ENCODE measurements at regions not wholly inside any gene's neighbourhood (a gene's known extent, or its start where the extent isn't known, plus 50 kb on each side); places are given as distances from the start of the nearest gene placed in this dataset.

DNA sequence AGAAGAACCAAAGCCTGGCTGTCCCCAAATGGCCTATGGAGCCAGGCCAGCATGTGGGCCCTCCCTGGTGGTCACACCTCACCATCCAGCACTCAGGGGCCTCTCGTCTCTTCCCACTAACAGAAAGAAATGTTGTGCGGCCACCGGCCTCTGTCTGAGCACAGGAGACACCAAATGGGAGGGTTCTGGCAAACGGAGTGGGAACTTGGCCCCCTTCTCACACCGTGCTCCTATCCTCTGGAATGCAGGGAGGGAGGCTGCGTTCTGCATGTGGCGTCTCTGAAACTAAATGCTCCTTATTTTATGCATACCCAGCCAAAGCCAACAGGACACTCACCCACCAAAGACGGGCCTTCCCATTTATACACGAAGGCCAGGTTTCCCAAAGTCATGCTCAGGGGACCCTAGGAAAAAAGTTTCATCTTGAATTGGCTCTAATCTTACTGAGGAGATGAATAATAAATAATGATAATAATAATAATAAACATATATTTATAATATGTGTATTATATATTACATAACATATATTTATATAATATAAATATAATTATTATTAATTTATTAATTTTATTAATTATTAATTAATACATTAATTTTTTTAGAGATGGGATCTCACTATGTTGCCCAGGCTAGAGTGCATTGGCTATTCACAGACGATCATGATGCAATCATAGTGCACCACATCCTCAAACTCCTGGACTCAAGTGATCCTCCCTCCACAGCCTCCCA is 102.4 kb downstream of the FOXF2 start:
- no peak for DNase-seq (ENCODE audit: low read depth)
- TF ChIP-seq, protein P1, sequence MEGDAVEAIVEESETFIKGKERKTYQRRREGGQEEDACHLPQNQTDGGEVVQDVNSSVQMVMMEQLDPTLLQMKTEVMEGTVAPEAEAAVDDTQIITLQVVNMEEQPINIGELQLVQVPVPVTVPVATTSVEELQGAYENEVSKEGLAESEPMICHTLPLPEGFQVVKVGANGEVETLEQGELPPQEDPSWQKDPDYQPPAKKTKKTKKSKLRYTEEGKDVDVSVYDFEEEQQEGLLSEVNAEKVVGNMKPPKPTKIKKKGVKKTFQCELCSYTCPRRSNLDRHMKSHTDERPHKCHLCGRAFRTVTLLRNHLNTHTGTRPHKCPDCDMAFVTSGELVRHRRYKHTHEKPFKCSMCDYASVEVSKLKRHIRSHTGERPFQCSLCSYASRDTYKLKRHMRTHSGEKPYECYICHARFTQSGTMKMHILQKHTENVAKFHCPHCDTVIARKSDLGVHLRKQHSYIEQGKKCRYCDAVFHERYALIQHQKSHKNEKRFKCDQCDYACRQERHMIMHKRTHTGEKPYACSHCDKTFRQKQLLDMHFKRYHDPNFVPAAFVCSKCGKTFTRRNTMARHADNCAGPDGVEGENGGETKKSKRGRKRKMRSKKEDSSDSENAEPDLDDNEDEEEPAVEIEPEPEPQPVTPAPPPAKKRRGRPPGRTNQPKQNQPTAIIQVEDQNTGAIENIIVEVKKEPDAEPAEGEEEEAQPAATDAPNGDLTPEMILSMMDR (conservative IDR thresholded peaks at IDR 0.05; ENCODE audit: control insufficient read depth, insufficient read depth, low read depth, low read length) = no peak

GRCh38 chr6:1494671-1495070 is 105.3 kb downstream of the FOXF2 start:
- no peak for DNase-seq (ENCODE audit: low read depth)
- H3K4me3 ChIP-seq (ENCODE audit: control insufficient read depth, low read depth, low read length) = no peak overlapping the region
- TF ChIP-seq, protein P1 (conservative IDR thresholded peaks at IDR 0.05; ENCODE audit: control insufficient read depth, insufficient read depth, low read depth, low read length) = no peak

More for the DNA sequence above, 102.4 kb downstream of the FOXF2 start:
- no peak overlapping the region for H3K4me3 ChIP-seq (ENCODE audit: control insufficient read depth, low read depth, low read length)

DNA sequence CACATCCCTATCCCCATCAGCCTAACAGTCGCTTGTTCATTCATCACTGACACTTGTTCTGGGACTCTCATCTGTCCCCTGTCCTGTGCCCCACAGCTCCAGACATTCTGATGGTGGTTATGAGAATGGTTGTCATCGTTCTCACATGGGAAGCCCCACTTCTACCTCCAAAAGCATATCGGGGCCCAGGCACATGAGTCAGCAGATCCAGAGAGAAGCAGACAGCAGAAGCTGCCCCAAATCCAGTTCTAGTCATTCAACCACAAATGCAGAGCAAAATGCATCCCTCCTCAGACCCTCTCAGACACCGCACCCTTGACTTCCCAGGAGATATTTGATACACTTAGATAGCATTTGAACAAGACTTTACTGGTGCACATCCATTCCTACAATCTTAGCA is 106.0 kb downstream of the FOXF2 start:
- no peak for DNase-seq (ENCODE audit: low read depth)
- TF ChIP-seq, protein P1 (conservative IDR thresholded peaks at IDR 0.05; ENCODE audit: control insufficient read depth, insufficient read depth, low read depth, low read length) = no peak
- no peak overlapping the region for H3K4me3 ChIP-seq (ENCODE audit: control insufficient read depth, low read depth, low read length)

DNA sequence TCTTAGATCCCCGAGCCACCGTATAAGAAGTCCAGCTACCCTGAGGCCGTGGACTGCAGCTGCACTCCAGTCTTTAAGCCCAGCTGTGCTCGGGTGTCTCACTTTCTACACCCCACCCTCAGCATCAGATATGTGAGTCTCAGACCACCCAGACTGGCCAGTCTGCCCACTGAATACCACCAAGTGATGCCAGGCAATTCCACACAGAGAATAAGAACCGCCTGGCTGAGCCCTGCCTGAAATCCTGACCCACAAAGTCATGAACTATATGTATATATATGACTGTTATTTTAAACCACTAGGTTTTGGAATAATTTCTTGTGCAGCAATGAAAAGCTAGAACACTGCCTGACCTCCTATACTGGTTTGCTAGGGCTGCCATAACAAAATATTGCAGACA is 106.7 kb downstream of the FOXF2 start:
- TF ChIP-seq, protein P1 (conservative IDR thresholded peaks at IDR 0.05; ENCODE audit: control insufficient read depth, insufficient read depth, low read depth, low read length) = no peak
- DNase-seq (ENCODE audit: low read depth) = no peak
- no peak overlapping the region for H3K4me3 ChIP-seq (ENCODE audit: control insufficient read depth, low read depth, low read length)

- no peak overlapping the region for H3K4me3 ChIP-seq (ENCODE audit: control insufficient read depth, low read depth, low read length)
- TF ChIP-seq, protein P1 (conservative IDR thresholded peaks at IDR 0.05; ENCODE audit: control insufficient read depth, insufficient read depth, low read depth, low read length) = no peak
- DNase-seq (ENCODE audit: low read depth) = no peak
Observed at GRCh38 chr6:1496836-1497760, 107.7 kb downstream of the FOXF2 start.

DNA sequence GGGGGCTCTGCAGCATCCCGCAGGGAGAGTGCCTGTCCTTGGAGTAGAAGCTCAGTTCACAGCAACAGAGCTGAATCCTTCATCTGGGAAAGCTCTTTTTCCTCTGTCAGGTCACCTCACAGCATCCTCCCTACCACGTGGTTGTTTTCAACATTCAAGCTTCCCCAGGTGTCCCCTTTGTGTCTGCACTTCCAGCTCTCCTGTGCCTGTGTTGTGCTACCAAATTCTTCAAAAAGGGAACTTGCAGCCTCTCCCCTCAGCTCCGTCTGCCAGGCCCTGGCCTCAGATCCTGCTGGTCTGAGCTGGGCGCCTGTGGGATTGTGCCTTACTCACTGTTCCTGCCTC is 108.4 kb downstream of the FOXF2 start:
- TF ChIP-seq, protein P1 (conservative IDR thresholded peaks at IDR 0.05; ENCODE audit: control insufficient read depth, insufficient read depth, low read depth, low read length) = no peak
- DNase-seq (ENCODE audit: low read depth) = no peak
- no peak overlapping the region for H3K4me3 ChIP-seq (ENCODE audit: control insufficient read depth, low read depth, low read length)
